Breast epithelium (tissue), 4 donors: ENCODE measurements at regions not wholly inside any gene's neighbourhood (a gene's known extent, or its start where the extent isn't known, plus 50 kb on each side); places are given as distances from the start of the nearest gene placed in this dataset.

Experiments used
- DNase-seq, 2 donors: peaks; one replicate each; pipeline ENCODE4 v3.0.0-alpha.2; 2019; ENCODE audit warnings: low spot score in 2 of 2
- H3K27ac ChIP-seq, 2 donors: fragments of 200-600 bp; sonication (generic) in 1 of 2; one replicate each; pipeline ENCODE4 v1.5.1; 2016 to 2019; ENCODE audit warnings: mild to moderate bottlenecking in 1 of 2
- H3K27me3 ChIP-seq, 2 donors: fragments of 200-600 bp; sonication (generic) in 1 of 2; one replicate each; pipeline versions ENCODE4 v1.5.1 to v1.6.0; 2017 to 2019; ENCODE audit warnings: control low read depth in 1 of 2, mild to moderate bottlenecking in 1 of 2
- H3K36me3 ChIP-seq: fragments of 200-600 bp; one replicate; pipeline ENCODE4 v1.5.1; 2019
- H3K4me1 ChIP-seq, 2 donors: fragments of 200-600 bp; sonication (generic); one replicate each; pipeline ENCODE4 v1.5.1; 2016 to 2019; ENCODE audit warnings: control low read depth in 1 of 2
- H3K4me3 ChIP-seq, 3 donors: fragments of 200-600 bp; sonication (generic); 1 replicate in 2 of 3; 2 replicates in 1 of 3; pipeline ENCODE4 v1.5.1; 2016 to 2019; ENCODE audit warnings: mild to moderate bottlenecking in 3 of 3, moderate library complexity in 2 of 3
- H3K9me3 ChIP-seq, 2 donors: fragments of 200-600 bp; sonication (generic) in 1 of 2; one replicate each; pipeline ENCODE4 v1.5.1; 2016 to 2019; ENCODE audit warnings: control low read depth in 1 of 2
- CTCF ChIP-seq, 3 donors: fragments of 450-650 bp; IDR thresholded peaks; one replicate each; pipeline ENCODE4 v1.5.1; 2016 to 2017; ENCODE audit warnings: antibody characterized with exemption in 3 of 3, mild to moderate bottlenecking in 3 of 3, moderate library complexity in 3 of 3
- POLR2A ChIP-seq: fragments of 450-650 bp; IDR thresholded peaks from one replicate; pipeline ENCODE4 v1.6.1; 2016; ENCODE audit warnings: antibody characterized with exemption, mild to moderate bottlenecking, moderate library complexity
- POLR2AphosphoS5 ChIP-seq, 3 donors: sonication (generic); formaldehyde crosslinking; IDR thresholded peaks; one replicate each; pipeline ENCODE4 v1.6.1; 2017; ENCODE audit warnings: antibody characterized with exemption in 3 of 3
- intact Hi-C: fragments of 100-400 bp; cut with DNase I; formaldehyde crosslinking; loops from one replicate; pipeline ENCODE4 v1.15.1; 2023; ENCODE audit warnings: low total_unique reads

GRCh38 chr18:53644799-53645471, 579.5 kb downstream of the MBD2 start:
- no peaks in the 10 kb centered on the region for H3K27me3 ChIP-seq

GRCh38 chr18:53639687-53640086, 584.8 kb downstream of the MBD2 start:
- Histone ChIP-seq H3K27me3 (no peaks in the 10 kb centered on the region), H3K9me3 (no peaks in the 10 kb centered on the region), H3K4me1 (no peaks in the 10 kb centered on the region), H3K4me3 (no peak overlapping the region), H3K36me3 (no peaks in the 10 kb centered on the region), H3K27ac (no peak overlapping the region)
- intact Hi-C loops: no loop called here
- TF ChIP-seq POLR2A (no peak), CTCF (IDR thresholded peaks at IDR 0.05) (no peak), POLR2AphosphoS5 (IDR thresholded peaks at IDR 0.05) (no peak)
- no peak for DNase-seq

More at GRCh38 chr18:53644799-53645471, 579.5 kb downstream of the MBD2 start:
- Histone ChIP-seq H3K27ac (no peak overlapping the region), H3K4me1 (no peaks in the 10 kb centered on the region), H3K36me3 (no peaks in the 10 kb centered on the region), H3K4me3 (no peak overlapping the region), H3K9me3 (no peaks in the 10 kb centered on the region)
- DNase-seq: no peak
- intact Hi-C loops: no loop called here
- no peak for TF ChIP-seq CTCF (IDR thresholded peaks at IDR 0.05)
- no peak for TF ChIP-seq POLR2A
- TF ChIP-seq POLR2AphosphoS5 (IDR thresholded peaks at IDR 0.05): no peak

GRCh38 chr18:53629337-53629736, 595.1 kb downstream of the MBD2 start:
- no peaks in the 10 kb centered on the region for H3K4me1 ChIP-seq
- intact Hi-C loops: no loop called here
- no peak for TF ChIP-seq POLR2AphosphoS5 (IDR thresholded peaks at IDR 0.05)
- no peak for TF ChIP-seq POLR2A
- TF ChIP-seq CTCF (IDR thresholded peaks at IDR 0.05): no peak
- peaks cover 3 to 4% of the 10 kb centered on the region in 2 donors for H3K9me3 ChIP-seq
- no peak overlapping the region for H3K27ac ChIP-seq
- no peak for DNase-seq
- H3K36me3 ChIP-seq: no peaks in the 10 kb centered on the region
- H3K27me3 ChIP-seq: no peaks in the 10 kb centered on the region
- no peak overlapping the region for H3K4me3 ChIP-seq

GRCh38 chr18:53625997-53626599, 598.4 kb downstream of the MBD2 start:
- no peak for DNase-seq
- H3K4me1 ChIP-seq: no peaks in the 10 kb centered on the region
- TF ChIP-seq POLR2A: no peak
- TF ChIP-seq CTCF (IDR thresholded peaks at IDR 0.05): no peak
- TF ChIP-seq POLR2AphosphoS5 (IDR thresholded peaks at IDR 0.05): no peak
- no peak overlapping the region for H3K4me3 ChIP-seq
- H3K27me3 ChIP-seq: no peaks in the 10 kb centered on the region
- no peak overlapping the region for H3K27ac ChIP-seq
- intact Hi-C loops: no loop called here
- no peaks in the 10 kb centered on the region for H3K36me3 ChIP-seq
- H3K9me3 ChIP-seq: no peaks in the 10 kb centered on the region

- no peaks in the 10 kb centered on the region for H3K27me3 ChIP-seq
- H3K4me1 ChIP-seq: no peaks in the 10 kb centered on the region
- no peak overlapping the region for H3K27ac ChIP-seq
- intact Hi-C loops: no loop called here
- H3K9me3 ChIP-seq: no peaks in the 10 kb centered on the region
- DNase-seq: no peak
- H3K36me3 ChIP-seq: no peaks in the 10 kb centered on the region
- H3K4me3 ChIP-seq: no peak overlapping the region
- TF ChIP-seq POLR2AphosphoS5 (IDR thresholded peaks at IDR 0.05): no peak
- no peak for TF ChIP-seq POLR2A
- no peak for TF ChIP-seq CTCF (IDR thresholded peaks at IDR 0.05)
Measured at GRCh38 chr18:53610957-53611356, 613.5 kb downstream of the MBD2 start.
